DND-41 (cell line): ENCODE measurements at regions not wholly inside any gene's neighbourhood (a gene's known extent, or its start where the extent isn't known, plus 50 kb on each side); places are given as distances from the start of the nearest gene placed in this dataset.

Experiments
- ATAC-seq: fragments of 200-7000 bp; cut with Tn5 transposase; 3 replicates; pipeline ENCODE4 v1.9.1; 2021; ENCODE audit warnings: low read depth; ENCODE audit not compliant: insufficient read depth
- DNase-seq: peaks from one replicate; pipeline ENCODE4 v3.0.0-alpha.2; 2020
- H2AFZ ChIP-seq: 2 replicates; pipeline ENCODE4 v1.6.0; 2012; ENCODE audit warnings: low read depth, low read length
- H3K27ac ChIP-seq: 2 replicates; pipeline ENCODE4 v1.5.1; 2012; ENCODE audit warnings: low read length, inconsistent platforms
- H3K27me3 ChIP-seq: fragments of 200-600 bp; sonication (generic); 2 replicates; pipeline ENCODE4 v1.6.0; 2012; ENCODE audit warnings: low read length, mild to moderate bottlenecking, inconsistent platforms; ENCODE audit not compliant: insufficient read depth, poor library complexity
- H3K36me3 ChIP-seq: 2 replicates; pipeline ENCODE4 v1.5.1; 2012; ENCODE audit warnings: low read length, inconsistent platforms; ENCODE audit not compliant: insufficient read depth
- H3K4me1 ChIP-seq: 2 replicates; pipeline ENCODE4 v1.5.1; 2012; ENCODE audit warnings: mild to moderate bottlenecking, low read length; ENCODE audit not compliant: insufficient read depth
- H3K4me2 ChIP-seq: 2 replicates; pipeline ENCODE4 v1.6.0; 2012; ENCODE audit warnings: mild to moderate bottlenecking, moderate library complexity, low read length, inconsistent platforms; ENCODE audit not compliant: insufficient read depth
- H3K4me3 ChIP-seq, 2 experiments: fragments of 200-600 bp in 1 of 2; shearing (Covaris generic) in 1 of 2; 2 replicates each; pipeline ENCODE4 v1.5.1; 2012 to 2016; ENCODE audit warnings: inconsistent platforms in 2 of 2, low read length in 2 of 2, mild to moderate bottlenecking in 2 of 2, low read depth in 1 of 2, moderate library complexity in 1 of 2
- H3K79me2 ChIP-seq: 2 replicates; pipeline ENCODE4 v1.6.0; 2012; ENCODE audit warnings: low read length, inconsistent platforms; ENCODE audit not compliant: insufficient read depth
- H3K9ac ChIP-seq: 2 replicates; pipeline ENCODE4 v1.6.0; 2012; ENCODE audit warnings: low read depth, mild to moderate bottlenecking, inconsistent platforms, low read length, moderate library complexity
- H3K9me3 ChIP-seq: 2 replicates; pipeline ENCODE4 v1.5.1; 2012; ENCODE audit warnings: low read length, moderate library complexity, mild to moderate bottlenecking, inconsistent platforms; ENCODE audit not compliant: insufficient read depth, severe bottlenecking
- H4K20me1 ChIP-seq: 2 replicates; pipeline ENCODE4 v1.6.0; 2012; ENCODE audit warnings: low read length; ENCODE audit not compliant: insufficient read depth
- CTCF ChIP-seq: IDR thresholded peaks from 2 replicates; pipeline ENCODE4 v1.5.1; 2012; ENCODE audit warnings: borderline replicate concordance, low read length, moderate library complexity, mild to moderate bottlenecking; ENCODE audit not compliant: poor library complexity, severe bottlenecking; ENCODE audit errors: extremely low read depth
- EZH2 ChIP-seq: IDR thresholded peaks from 3 replicates; pipeline ENCODE4 v1.6.1; 2012; ENCODE audit warnings: borderline replicate concordance, low read depth, mild to moderate bottlenecking, moderate library complexity, low read length, inconsistent platforms; ENCODE audit not compliant: severe bottlenecking

- H3K27me3 ChIP-seq = no peaks in the 10 kb centered on the region
- TF ChIP-seq CTCF (no peak), EZH2 (no peak)
- no peaks in the 10 kb centered on the region for H3K9me3 ChIP-seq
- H3K4me1 ChIP-seq = no peaks in the 10 kb centered on the region
- no peaks in the 10 kb centered on the region for H3K36me3 ChIP-seq
- no peak overlapping the region for H3K4me2 ChIP-seq
- ATAC-seq (no peak), DNase-seq (no peak)
- no peak overlapping the region for H3K9ac ChIP-seq
- no peak overlapping the region for H3K27ac ChIP-seq
- H3K4me3 ChIP-seq = no peak overlapping the region
- H4K20me1 ChIP-seq = no peaks in the 10 kb centered on the region
- H2AFZ ChIP-seq = no peak overlapping the region
- H3K79me2 ChIP-seq = no peaks in the 10 kb centered on the region
Observed at GRCh38 chr2:53167227-53167626, 600.4 kb upstream of the CHAC2 start.

DNA sequence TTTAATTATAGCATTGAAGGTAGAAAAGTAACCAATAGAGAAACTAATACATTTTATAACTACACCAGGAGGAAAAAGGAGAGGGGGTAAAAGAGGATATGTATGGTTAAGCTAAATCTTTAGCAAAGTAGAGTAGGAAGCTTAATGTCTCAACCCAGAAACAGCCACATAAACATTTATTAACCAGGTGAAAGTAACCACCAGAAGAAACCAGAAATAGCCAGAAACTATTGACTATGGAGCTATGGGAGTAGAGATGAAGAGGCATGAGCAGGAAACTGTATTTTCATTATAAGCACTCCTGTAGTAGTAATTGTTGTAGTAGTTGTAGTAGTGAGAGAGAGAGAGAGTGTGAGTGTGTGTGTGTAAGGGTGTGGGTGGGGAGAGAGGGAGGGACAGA lies 617.5 kb upstream of the CHAC2 start:
- no peak overlapping the region for H3K27ac ChIP-seq
- H3K79me2 ChIP-seq = no peaks in the 10 kb centered on the region
- no peak overlapping the region for H3K4me2 ChIP-seq
- H3K4me3 ChIP-seq = no peak overlapping the region
- H3K9ac ChIP-seq = no peak overlapping the region
- H3K36me3 ChIP-seq = no peaks in the 10 kb centered on the region
- ATAC-seq (no peak), DNase-seq (no peak)
- no peaks in the 10 kb centered on the region for H3K27me3 ChIP-seq
- no peaks in the 10 kb centered on the region for H4K20me1 ChIP-seq
- TF ChIP-seq EZH2 (no peak), CTCF (no peak)
- H3K4me1 ChIP-seq = no peaks in the 10 kb centered on the region
- H2AFZ ChIP-seq = no peak overlapping the region
- H3K9me3 ChIP-seq = no peaks in the 10 kb centered on the region

DNA sequence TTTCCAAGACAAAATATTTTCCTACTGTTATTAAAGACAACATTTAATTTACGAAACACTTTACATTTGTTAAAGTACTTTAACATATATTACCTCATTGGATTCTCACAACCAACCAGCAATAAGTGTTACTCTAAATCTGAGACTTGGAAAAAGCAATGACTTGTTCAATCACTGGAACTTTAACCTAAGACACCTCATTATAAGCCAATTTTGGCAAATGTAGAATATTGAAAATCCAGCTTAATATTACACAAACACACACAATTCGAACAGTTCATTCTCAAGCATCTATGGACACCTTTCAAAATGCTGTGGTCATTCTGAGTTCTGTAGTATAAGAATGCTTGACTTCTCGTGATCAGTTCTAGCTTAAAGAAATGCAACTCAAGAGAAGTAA lies 619.4 kb upstream of the CHAC2 start:
- Histone ChIP-seq H3K9me3 (no peaks in the 10 kb centered on the region), H3K36me3 (no peaks in the 10 kb centered on the region), H3K27ac (no peak overlapping the region), H3K4me3 (no peak overlapping the region), H3K4me2 (no peak overlapping the region), H3K4me1 (no peaks in the 10 kb centered on the region), H3K27me3 (no peaks in the 10 kb centered on the region), H4K20me1 (no peaks in the 10 kb centered on the region), H2AFZ (no peak overlapping the region), H3K9ac (no peak overlapping the region), H3K79me2 (no peaks in the 10 kb centered on the region)
- DNase-seq = no peak
- no peak for TF ChIP-seq CTCF
- TF ChIP-seq EZH2 = no peak
- ATAC-seq = no peak

DNA sequence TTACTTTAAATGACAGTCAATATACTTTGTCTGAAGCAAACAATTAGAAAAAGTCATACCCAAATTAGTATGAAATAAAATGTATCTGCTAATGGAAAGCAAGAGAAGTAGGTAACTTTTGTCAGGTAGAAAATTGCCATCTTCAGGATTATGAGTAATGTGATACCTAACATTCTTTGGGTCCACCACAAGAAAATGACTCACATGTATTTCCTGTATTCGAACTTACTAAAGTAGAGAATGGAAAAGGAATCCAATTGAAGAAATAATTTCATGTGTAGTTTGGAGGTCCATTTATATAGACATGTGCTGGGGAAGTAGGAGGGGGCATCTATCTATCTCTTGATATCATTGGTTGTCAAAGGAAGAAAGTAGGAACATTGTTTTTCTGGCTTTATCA lies 636.2 kb upstream of the CHAC2 start:
- H3K27me3 ChIP-seq = no peaks in the 10 kb centered on the region
- no peak overlapping the region for H2AFZ ChIP-seq
- no peak overlapping the region for H3K4me3 ChIP-seq
- no peak overlapping the region for H3K9ac ChIP-seq
- H3K36me3 ChIP-seq = no peaks in the 10 kb centered on the region
- H4K20me1 ChIP-seq = no peaks in the 10 kb centered on the region
- DNase-seq (no peak), ATAC-seq (no peak)
- no peak overlapping the region for H3K27ac ChIP-seq
- H3K9me3 ChIP-seq = no peaks in the 10 kb centered on the region
- H3K79me2 ChIP-seq = no peaks in the 10 kb centered on the region
- H3K4me1 ChIP-seq = no peaks in the 10 kb centered on the region
- no peak overlapping the region for H3K4me2 ChIP-seq
- no peak for TF ChIP-seq EZH2
- no peak for TF ChIP-seq CTCF
